Ammon's horn (tissue), 1 donor: ENCODE measurements at regions not wholly inside any gene's neighbourhood (a gene's known extent, or its start where the extent isn't known, plus 50 kb on each side); places are given as distances from the start of the nearest gene placed in this dataset.
A peak's percentile ranks its signal among the peaks of the same experiment; 100 is the strongest.

Experiments
- DNase-seq: peaks from one replicate; pipeline ENCODE4 v3.0.0-alpha.2; 2016; ENCODE audit warnings: low spot score

DNA sequence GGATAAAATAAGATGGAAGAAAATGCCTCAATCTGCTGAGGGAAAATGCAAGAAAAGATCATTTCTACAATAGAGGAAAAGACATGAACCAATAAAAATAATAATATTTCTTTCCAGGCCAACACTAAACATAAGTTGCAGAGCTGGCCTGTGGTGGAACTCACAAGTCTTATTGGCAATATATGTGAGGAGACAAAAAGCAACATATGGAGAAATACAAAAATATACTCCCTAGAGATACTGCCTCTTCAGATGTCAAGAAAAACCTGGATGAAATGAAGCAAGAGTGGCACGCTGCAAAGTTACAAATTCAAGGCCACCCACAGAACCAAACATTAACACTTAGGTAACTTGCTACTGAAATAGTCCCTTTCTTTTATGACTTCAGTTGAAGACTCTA, 264.9 kb upstream of the FMN2 start:
- no peak for DNase-seq

DNA sequence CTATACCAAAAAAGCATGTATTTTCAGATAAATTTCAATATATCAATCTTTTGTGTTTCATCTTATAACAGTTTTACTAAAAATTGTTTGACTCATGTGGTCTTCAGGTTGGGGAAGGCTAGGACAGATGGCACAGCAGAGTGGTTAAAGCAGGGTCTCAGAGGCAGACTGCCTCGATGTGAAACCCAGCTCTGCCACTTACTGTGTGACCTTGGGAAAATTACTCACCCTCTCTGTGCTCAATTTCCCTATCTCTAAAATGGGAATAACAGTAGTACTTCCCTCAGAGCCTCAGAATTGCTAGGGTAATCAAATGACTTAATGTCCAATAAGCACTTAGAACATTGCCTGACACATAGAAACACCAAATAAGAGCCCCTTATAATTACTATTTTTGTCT, 262.1 kb upstream of the FMN2 start:
- no peak for DNase-seq

DNA sequence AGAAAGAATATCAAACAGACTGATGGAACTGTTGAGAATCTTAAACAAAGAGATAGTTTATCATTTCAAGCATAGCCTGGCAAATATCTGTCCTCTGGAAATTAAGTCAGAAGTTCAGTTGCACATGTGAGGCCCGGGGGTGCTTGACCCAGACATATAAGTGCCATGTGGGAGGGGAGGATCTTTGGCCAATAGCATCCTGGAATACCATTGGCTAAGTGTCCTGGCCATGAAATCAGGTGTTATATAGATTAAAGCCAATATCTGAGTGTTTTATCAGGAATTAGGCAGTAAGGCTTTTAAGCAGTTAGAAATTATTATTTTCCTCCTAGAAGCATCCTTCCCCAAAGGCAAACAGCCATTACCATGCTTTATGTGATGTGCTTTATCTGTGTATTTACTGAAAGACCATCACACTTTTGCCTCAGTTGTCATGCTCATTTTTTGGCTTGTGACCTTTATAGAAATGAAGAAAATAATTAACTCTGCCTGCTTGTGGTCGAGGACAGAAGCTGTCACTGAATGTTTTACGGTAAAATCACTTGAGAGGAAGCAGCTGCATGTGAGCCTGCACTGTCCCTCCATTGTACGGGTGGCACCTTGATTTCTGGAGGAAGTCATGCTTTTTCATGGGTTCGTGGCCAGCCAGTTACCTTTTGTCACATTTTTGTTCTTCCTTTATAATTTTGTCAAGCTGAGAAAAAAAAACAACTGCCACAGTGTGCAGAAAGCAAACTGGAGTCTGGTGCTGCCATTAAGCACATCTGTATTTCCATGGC, 259.9 kb upstream of the FMN2 start:
- DNase-seq = no peak

GRCh38 chr1:239833723-239834122, 258.0 kb upstream of the FMN2 start:
- no peak for DNase-seq

- no peak for DNase-seq
These were observed 255.7 kb upstream of the FMN2 start for GRCh38 chr1:239835946-239836440.

DNA sequence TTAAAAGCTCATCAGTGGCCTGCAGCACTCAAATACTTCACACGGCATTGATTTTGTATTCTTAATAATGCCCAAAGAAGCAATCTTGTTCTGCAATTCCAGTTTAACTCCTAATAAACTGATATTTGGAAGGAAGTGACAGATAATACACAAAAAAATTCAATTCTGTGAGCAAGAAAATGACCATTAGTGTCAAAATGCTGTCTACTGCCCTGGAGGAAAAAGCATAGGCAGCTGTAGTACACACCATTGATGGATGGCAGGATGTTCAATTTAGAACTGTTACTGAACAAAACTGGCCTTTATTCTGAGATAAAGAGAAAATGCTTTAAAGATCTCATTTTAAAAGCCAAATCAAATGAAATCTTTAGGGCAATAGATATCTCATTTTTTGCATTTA, 251.3 kb upstream of the FMN2 start:
- DNase-seq = no peak

- DNase-seq = no peak
These were observed 250.9 kb upstream of the FMN2 start for GRCh38 chr1:239840790-239841189.

- DNase-seq = no peak
These were observed 250.1 kb upstream of the FMN2 start for GRCh38 chr1:239841631-239842030.

- no peak for DNase-seq
These were observed 248.1 kb upstream of the FMN2 start for GRCh38 chr1:239843541-239843940.

DNA sequence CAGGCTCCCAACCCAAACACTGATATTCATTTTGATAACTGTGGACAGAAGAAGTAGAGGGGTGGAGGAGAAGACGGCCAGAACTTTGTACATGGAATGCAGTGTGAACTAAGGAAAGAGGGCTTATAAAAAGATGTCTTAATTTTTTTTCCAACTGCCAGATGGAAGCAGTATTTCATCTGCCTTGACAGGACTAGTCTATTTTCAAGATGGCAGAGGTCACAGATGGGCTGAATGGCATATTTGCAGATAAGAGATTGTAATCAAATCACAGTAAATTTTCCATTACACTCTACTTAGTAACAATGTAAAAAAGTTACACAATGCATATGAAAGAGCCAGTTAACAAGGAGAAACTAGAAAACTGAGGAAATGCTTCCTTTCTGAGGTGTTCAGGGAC, 246.8 kb upstream of the FMN2 start:
- DNase-seq = no peak

DNA sequence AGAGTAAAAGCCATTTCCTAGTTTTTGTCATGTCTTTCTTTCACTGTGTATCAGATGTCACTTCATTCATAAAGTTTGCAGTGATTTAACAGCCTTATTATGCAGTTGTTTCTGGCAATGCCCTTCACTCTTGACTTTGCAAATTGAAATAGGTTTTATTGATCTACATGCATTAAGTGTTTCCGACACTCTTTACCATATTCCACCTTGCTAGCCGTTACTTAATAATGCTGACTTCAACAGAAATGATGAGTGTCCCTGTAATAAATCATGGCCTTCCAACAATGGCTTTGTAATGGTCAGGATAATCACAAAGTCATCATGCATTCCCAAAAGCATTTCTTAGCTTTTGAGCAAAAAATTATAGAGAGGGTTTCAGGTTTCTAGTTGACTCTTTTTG, 236.8 kb upstream of the FMN2 start:
- DNase-seq = no peak

GRCh38 chr1:239856067-239856466, 235.6 kb upstream of the FMN2 start:
- no peak for DNase-seq

DNA sequence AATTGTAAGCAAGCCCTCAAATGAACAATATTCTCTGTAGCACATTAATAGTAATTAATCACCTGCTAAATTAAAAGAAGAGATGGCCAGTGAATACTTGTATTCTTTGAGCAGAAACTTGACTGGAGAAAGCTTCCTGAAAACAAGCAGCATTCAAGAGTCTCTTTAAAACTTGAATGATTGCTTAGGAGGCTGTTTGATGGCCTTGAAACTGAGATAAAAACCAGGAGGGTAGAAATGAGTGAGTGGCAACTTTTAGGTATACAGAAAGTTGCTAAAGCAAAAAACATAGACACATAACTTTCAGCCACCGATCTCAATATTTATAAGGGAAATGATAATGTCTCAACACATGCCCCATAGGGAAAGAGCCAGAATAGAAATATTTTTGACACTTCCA, 234.8 kb upstream of the FMN2 start:
- no peak for DNase-seq

DNA sequence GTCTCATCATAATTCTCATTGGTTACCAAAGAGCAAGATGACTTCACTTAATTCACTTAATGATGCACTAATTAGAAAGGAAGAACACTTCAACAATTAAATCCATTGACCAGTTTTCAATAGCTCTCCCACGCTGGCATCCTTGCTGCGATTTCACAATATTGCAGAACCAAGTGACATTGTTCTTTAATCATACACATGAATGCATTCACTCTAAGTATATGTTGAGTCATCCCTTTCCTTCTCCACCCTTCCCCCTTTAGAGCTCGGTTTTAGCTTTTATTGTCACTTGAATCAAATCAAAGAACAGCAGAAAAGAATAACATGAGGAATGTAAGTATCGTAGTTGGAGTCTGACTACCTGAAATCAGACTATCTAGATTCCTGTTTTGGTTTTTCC, 233.6 kb upstream of the FMN2 start:
- DNase-seq = no peak

GRCh38 chr1:239858529-239858928, 233.2 kb upstream of the FMN2 start:
- no peak for DNase-seq

DNA sequence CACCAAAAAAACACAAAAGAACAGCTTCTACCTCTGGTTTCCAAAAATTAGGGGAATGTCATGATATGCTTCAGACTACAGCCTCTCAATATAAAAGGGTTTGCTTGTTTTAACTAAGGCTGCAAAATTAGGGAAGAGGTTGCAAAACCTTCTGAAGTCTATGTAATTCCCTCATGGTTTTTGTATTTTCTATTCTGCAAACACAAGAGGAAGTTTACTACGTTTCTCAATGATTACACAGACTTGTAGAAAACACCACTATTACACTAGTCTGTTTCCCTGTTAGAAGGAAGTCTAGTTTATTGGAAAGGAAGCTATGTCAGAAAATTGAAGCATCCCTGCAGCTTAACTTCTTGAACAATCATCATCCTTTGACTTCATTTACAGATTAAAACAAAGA, 229.7 kb upstream of the FMN2 start:
- DNase-seq = no peak

GRCh38 chr1:239868058-239868832, 223.4 kb upstream of the FMN2 start:
- DNase-seq = peak; percentile 14

- DNase-seq = no peak
These were observed 221.5 kb upstream of the FMN2 start for GRCh38 chr1:239870194-239870593.

DNA sequence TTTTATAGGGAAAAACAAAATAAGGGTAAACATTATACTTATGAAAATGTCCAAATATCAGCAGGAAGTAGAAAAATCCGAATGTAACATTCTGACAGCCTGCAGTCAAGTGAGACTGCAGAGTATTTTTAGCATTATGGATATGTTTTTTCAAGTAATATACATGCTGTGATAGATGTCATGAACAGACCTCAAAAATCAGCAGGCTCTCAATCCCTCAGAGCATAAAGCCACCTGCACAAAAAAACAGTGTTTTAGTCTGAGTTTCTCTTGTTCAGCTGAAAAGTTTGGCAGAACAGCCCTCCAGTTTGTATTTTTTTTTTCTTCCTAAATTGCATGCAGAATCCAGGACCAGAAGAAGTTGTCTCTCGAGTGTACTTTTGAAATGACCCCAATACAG, 219.1 kb upstream of the FMN2 start:
- DNase-seq = no peak

- DNase-seq = no peak
These were observed 216.9 kb upstream of the FMN2 start for GRCh38 chr1:239874831-239875230.

DNA sequence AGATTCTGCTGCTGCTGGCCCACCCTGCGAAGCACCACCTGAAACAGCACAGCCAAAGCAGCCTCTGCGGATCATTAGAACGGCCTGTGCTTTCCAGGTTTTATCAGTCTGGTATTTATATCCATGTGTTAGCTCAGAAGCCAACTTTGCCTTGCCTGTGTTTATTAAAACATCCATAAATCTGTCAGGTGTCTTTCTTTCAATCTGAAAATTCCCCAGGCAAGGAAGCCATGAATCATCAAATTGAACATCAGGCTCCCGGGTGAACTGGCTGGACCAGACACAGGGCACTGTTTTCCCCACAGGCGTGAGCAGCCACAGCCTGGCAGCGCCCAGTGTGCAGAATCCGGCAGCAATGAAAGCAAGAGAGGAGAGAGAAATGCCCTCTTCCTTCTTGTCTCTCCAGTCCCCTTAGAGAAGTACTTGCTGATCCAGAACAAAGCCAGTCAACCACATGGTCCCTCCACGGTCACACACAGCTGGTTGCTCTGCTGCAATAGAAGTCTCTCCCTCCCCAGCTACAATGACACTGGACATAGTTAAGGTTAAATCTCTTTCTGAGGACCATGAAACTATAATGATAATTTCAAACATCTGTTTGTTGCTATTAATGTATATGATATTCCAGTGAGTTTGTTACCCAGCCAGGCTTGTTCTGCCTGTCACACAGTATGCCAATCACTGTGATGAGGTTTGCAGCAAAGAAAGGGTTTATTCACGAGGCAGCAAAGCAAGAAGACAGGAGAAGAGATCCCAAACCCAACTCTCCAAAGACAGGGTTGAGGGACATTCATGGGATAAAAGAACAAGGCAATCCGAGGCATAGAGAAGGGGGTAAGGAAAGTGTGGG, 212.1 kb upstream of the FMN2 start:
- DNase-seq = no peak

DNA sequence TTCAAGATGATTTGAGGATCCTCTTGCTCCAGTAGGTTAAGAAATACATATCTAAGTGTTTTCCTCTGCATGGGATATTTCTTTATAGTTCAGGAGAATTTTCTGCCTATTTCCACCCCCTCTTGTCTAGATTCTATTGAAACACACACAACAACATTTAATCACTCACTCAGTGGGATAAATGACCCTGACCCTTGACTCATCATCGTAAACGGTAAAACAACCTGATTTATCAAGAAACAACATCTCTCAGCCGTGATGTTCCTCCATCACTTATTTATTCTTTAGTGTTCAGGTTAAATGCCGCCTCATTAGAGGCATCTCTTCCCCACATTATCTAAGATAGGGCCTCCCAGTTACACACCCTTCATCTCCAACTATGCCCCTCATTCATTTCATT, 208.7 kb upstream of the FMN2 start:
- DNase-seq = no peak

DNA sequence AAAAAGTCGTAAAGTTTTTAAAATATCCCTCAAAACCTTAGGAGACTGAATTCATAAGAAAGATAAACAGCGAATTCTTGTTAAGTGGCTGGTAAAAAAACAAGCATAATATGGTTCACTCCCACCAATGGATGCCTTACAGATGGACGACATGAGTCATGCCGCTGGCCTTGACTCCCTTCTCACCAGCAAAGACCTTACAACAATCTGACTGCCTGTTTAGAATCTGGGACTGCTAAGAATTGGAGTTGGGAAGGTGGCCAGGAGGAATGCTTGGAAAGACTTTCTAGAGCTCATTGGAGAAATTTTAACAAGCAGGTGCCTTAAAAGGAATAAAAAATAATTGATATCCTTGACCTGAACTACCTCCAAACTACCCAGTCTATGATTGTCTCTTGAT, 206.9 kb upstream of the FMN2 start:
- no peak for DNase-seq
